ENCODE measurements at regions not wholly inside any gene's neighbourhood (a gene's known extent, or its start where the extent isn't known, plus 50 kb on each side); places are given as distances from the start of the nearest gene placed in this dataset.

GRCh38 chr2:83071352-83071751, 1387.7 kb downstream of the SUCLG1 start:
- Histone ChIP-seq H3K27me3 (no peaks in the 10 kb centered on the region), H3K36me3 (no peaks in the 10 kb centered on the region), H3K9me3 (no peaks in the 10 kb centered on the region), H3K4me1 (no peaks in the 10 kb centered on the region), H3K4me3 (no peak overlapping the region), H3K27ac (no peak overlapping the region)
- TF ChIP-seq EP300 (IDR thresholded peaks at IDR 0.05) (no peak), POLR2AphosphoS5 (IDR thresholded peaks at IDR 0.05) (no peak), POLR2A (IDR thresholded peaks at IDR 0.05) (no peak)
- TF ChIP-seq, protein P1, sequence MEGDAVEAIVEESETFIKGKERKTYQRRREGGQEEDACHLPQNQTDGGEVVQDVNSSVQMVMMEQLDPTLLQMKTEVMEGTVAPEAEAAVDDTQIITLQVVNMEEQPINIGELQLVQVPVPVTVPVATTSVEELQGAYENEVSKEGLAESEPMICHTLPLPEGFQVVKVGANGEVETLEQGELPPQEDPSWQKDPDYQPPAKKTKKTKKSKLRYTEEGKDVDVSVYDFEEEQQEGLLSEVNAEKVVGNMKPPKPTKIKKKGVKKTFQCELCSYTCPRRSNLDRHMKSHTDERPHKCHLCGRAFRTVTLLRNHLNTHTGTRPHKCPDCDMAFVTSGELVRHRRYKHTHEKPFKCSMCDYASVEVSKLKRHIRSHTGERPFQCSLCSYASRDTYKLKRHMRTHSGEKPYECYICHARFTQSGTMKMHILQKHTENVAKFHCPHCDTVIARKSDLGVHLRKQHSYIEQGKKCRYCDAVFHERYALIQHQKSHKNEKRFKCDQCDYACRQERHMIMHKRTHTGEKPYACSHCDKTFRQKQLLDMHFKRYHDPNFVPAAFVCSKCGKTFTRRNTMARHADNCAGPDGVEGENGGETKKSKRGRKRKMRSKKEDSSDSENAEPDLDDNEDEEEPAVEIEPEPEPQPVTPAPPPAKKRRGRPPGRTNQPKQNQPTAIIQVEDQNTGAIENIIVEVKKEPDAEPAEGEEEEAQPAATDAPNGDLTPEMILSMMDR (IDR thresholded peaks at IDR 0.05) = no peak
- 83 to 85% methylated on average over 5 of the region's 5 CpGs for WGBS, 2 donors
- no peak for ATAC-seq (ENCODE audit: low FRiP score in 2 of 2)
- no peak for DNase-seq

DNA sequence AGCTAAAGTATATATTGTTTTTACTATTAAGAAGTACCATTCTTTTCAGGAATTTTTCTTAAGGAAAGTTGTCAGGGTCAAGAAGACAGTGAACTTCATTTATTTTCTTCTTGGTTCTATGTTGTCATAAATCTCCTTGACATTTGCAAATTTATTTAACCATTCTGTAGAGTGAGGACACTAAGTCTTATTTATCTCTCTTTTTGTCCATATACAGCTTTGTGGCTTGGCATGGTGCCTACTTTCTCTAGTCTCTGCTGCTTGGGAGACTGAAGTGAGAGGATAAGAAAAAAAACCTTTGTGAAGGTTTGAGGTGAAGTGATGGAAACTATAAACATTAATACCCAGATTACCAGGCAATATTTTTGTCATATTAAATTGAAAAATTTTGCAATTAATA, 1389.4 kb downstream of the SUCLG1 start:
- Histone ChIP-seq H3K27me3 (no peaks in the 10 kb centered on the region), H3K9me3 (no peaks in the 10 kb centered on the region), H3K4me1 (no peaks in the 10 kb centered on the region), H3K4me3 (no peak overlapping the region), H3K36me3 (no peaks in the 10 kb centered on the region), H3K27ac (no peak overlapping the region)
- DNase-seq = no peak
- no peak for ATAC-seq (ENCODE audit: low FRiP score in 2 of 2)
- no peak for TF ChIP-seq POLR2AphosphoS5 (IDR thresholded peaks at IDR 0.05)
- TF ChIP-seq POLR2A (IDR thresholded peaks at IDR 0.05) = no peak
- TF ChIP-seq, protein P1 (IDR thresholded peaks at IDR 0.05) = no peak
- TF ChIP-seq EP300 (IDR thresholded peaks at IDR 0.05) = no peak

GRCh38 chr2:83068714-83069113, 1390.4 kb downstream of the SUCLG1 start:
- TF ChIP-seq POLR2A (IDR thresholded peaks at IDR 0.05) = no peak
- TF ChIP-seq, protein P1 (IDR thresholded peaks at IDR 0.05) = no peak
- no peak for TF ChIP-seq POLR2AphosphoS5 (IDR thresholded peaks at IDR 0.05)
- no peak for TF ChIP-seq EP300 (IDR thresholded peaks at IDR 0.05)
- Histone ChIP-seq H3K36me3 (no peaks in the 10 kb centered on the region), H3K27me3 (no peaks in the 10 kb centered on the region), H3K9me3 (no peaks in the 10 kb centered on the region), H3K27ac (no peak overlapping the region), H3K4me1 (no peaks in the 10 kb centered on the region), H3K4me3 (no peak overlapping the region)
- ATAC-seq (ENCODE audit: low FRiP score in 2 of 2) = no peak
- DNase-seq = no peak
- WGBS, 2 donors = 89 to 91% methylated on average over 1 of the region's 1 CpG

- no peaks in the 10 kb centered on the region for H3K27me3 ChIP-seq
- H3K27ac ChIP-seq = no peak overlapping the region
- no peak for DNase-seq
- H3K9me3 ChIP-seq = no peaks in the 10 kb centered on the region
- no peaks in the 10 kb centered on the region for H3K4me1 ChIP-seq
- no peak overlapping the region for H3K4me3 ChIP-seq
- ATAC-seq (ENCODE audit: low FRiP score in 2 of 2) = no peak
- TF ChIP-seq EP300 (IDR thresholded peaks at IDR 0.05) (no peak), POLR2A (IDR thresholded peaks at IDR 0.05) (no peak), POLR2AphosphoS5 (IDR thresholded peaks at IDR 0.05) (no peak)
- TF ChIP-seq, protein P1 (IDR thresholded peaks at IDR 0.05) = no peak
- 40 to 55% methylated on average over 1 of the region's 1 CpG for WGBS, 2 donors
- H3K36me3 ChIP-seq = no peaks in the 10 kb centered on the region
Measured at GRCh38 chr2:83067947-83068346, 1391.1 kb downstream of the SUCLG1 start.

- ATAC-seq (ENCODE audit: low FRiP score in 2 of 2) (no peak), DNase-seq (no peak)
- Histone ChIP-seq H3K27ac (no peak overlapping the region), H3K4me1 (no peaks in the 10 kb centered on the region), H3K27me3 (no peaks in the 10 kb centered on the region), H3K9me3 (no peaks in the 10 kb centered on the region), H3K36me3 (no peaks in the 10 kb centered on the region), H3K4me3 (no peak overlapping the region)
- TF ChIP-seq, protein P1 (IDR thresholded peaks at IDR 0.05) = no peak
- no peak for TF ChIP-seq EP300 (IDR thresholded peaks at IDR 0.05)
- TF ChIP-seq POLR2A (IDR thresholded peaks at IDR 0.05) = no peak
- TF ChIP-seq POLR2AphosphoS5 (IDR thresholded peaks at IDR 0.05) = no peak
- 81 to 86% methylated on average over 1 of the region's 1 CpG for WGBS, 2 donors
Measured at GRCh38 chr2:83063933-83064332, 1395.1 kb downstream of the SUCLG1 start.

All from upper lobe of left lung (tissue), 6 donors.